ENCODE measurements at regions not wholly inside any gene's neighbourhood (a gene's known extent, or its start where the extent isn't known, plus 50 kb on each side); places are given as distances from the start of the nearest gene placed in this dataset.

- Mint-ChIP-seq H3K4me3 (no peak overlapping the region), H3K4me1 (no peaks in the 10 kb centered on the region), H3K27ac (no peak overlapping the region), H3K27me3 (peaks cover 0 to 6% (median 0%) of the 10 kb centered on the region in 3 donors), H3K9me3 (peaks cover 4 to 17% (median 10%) of the 10 kb centered on the region in 7 donors), H3K36me3 (no peaks in the 10 kb centered on the region)
- no peak for ATAC-seq (ENCODE audit: low read depth in 2 of 2)
- DNase-seq = no peak
These were observed 69.8 kb upstream of the TTC34 start for GRCh38 chr1:2871246-2871815.

GRCh38 chr1:2874207-2874606 is 72.7 kb upstream of the TTC34 start:
- Mint-ChIP-seq H3K4me3 (no peak overlapping the region), H3K27ac (no peak overlapping the region), H3K27me3 (no peaks in the 10 kb centered on the region), H3K36me3 (no peaks in the 10 kb centered on the region), H3K4me1 (no peaks in the 10 kb centered on the region), H3K9me3 (peaks cover 4 to 17% (median 10%) of the 10 kb centered on the region in 7 donors)
- no peak for DNase-seq
- ATAC-seq (ENCODE audit: low read depth in 2 of 2) = no peak

GRCh38 chr1:2874607-2875480 is 73.4 kb upstream of the TTC34 start:
- no peak for ATAC-seq (ENCODE audit: low read depth in 2 of 2)
- Mint-ChIP-seq H3K27ac (no peak overlapping the region), H3K4me1 (no peaks in the 10 kb centered on the region), H3K36me3 (no peaks in the 10 kb centered on the region), H3K27me3 (no peaks in the 10 kb centered on the region), H3K4me3 (no peak overlapping the region), H3K9me3 (peaks cover 4 to 17% (median 10%) of the 10 kb centered on the region in 7 donors)
- DNase-seq = no peak

GRCh38 chr1:2875707-2876561 is 74.4 kb upstream of the TTC34 start:
- H3K4me1 Mint-ChIP-seq = no peaks in the 10 kb centered on the region
- DNase-seq (no peak), ATAC-seq (ENCODE audit: low read depth in 2 of 2) (no peak)
- H3K27ac Mint-ChIP-seq = no peak overlapping the region
- H3K36me3 Mint-ChIP-seq = no peaks in the 10 kb centered on the region
- H3K4me3 Mint-ChIP-seq = no peak overlapping the region
- no peaks in the 10 kb centered on the region for H3K27me3 Mint-ChIP-seq
- peaks cover 4 to 15% (median 8%) of the 10 kb centered on the region in 7 donors for H3K9me3 Mint-ChIP-seq

GRCh38 chr1:2876846-2877245 is 75.4 kb upstream of the TTC34 start:
- no peaks in the 10 kb centered on the region for H3K36me3 Mint-ChIP-seq
- no peak overlapping the region for H3K4me3 Mint-ChIP-seq
- no peak overlapping the region for H3K27ac Mint-ChIP-seq
- H3K4me1 Mint-ChIP-seq = no peaks in the 10 kb centered on the region
- ATAC-seq (ENCODE audit: low read depth in 2 of 2) = no peak
- H3K27me3 Mint-ChIP-seq = no peaks in the 10 kb centered on the region
- no peak for DNase-seq
- H3K9me3 Mint-ChIP-seq = peaks cover 0 to 8% (median 4%) of the 10 kb centered on the region in 7 donors

- Mint-ChIP-seq H3K4me3 (no peak overlapping the region), H3K27me3 (no peaks in the 10 kb centered on the region), H3K4me1 (no peaks in the 10 kb centered on the region), H3K9me3 (peaks cover 0 to 6% (median under 1%) of the 10 kb centered on the region in 7 donors), H3K27ac (peak overlapping the region in 1 of 6 donors; percentile 15), H3K36me3 (no peaks in the 10 kb centered on the region)
- DNase-seq (no peak), ATAC-seq (ENCODE audit: low read depth in 2 of 2) (no peak)
These were observed 75.9 kb upstream of the TTC34 start for GRCh38 chr1:2877391-2877790.

GRCh38 chr1:2878591-2878990 is 77.1 kb upstream of the TTC34 start:
- H3K4me1 Mint-ChIP-seq = no peaks in the 10 kb centered on the region
- H3K27ac Mint-ChIP-seq = no peak overlapping the region
- no peaks in the 10 kb centered on the region for H3K36me3 Mint-ChIP-seq
- H3K4me3 Mint-ChIP-seq = no peak overlapping the region
- H3K9me3 Mint-ChIP-seq = peaks cover 0 to 2% (median 0%) of the 10 kb centered on the region in 7 donors
- H3K27me3 Mint-ChIP-seq = no peaks in the 10 kb centered on the region
- ATAC-seq (ENCODE audit: low read depth in 2 of 2) (no peak), DNase-seq (no peak)

GRCh38 chr1:2879026-2879425 is 77.5 kb upstream of the TTC34 start:
- H3K36me3 Mint-ChIP-seq = no peaks in the 10 kb centered on the region
- no peak for DNase-seq
- H3K27me3 Mint-ChIP-seq = no peaks in the 10 kb centered on the region
- no peaks in the 10 kb centered on the region for H3K9me3 Mint-ChIP-seq
- H3K27ac Mint-ChIP-seq = no peak overlapping the region
- no peak overlapping the region for H3K4me3 Mint-ChIP-seq
- ATAC-seq (ENCODE audit: low read depth in 2 of 2) = no peak
- no peaks in the 10 kb centered on the region for H3K4me1 Mint-ChIP-seq

GRCh38 chr1:2879591-2879990 is 78.1 kb upstream of the TTC34 start:
- DNase-seq = no peak
- Mint-ChIP-seq H3K36me3 (no peaks in the 10 kb centered on the region), H3K4me1 (no peaks in the 10 kb centered on the region), H3K27me3 (no peaks in the 10 kb centered on the region), H3K4me3 (no peak overlapping the region), H3K9me3 (no peaks in the 10 kb centered on the region), H3K27ac (no peak overlapping the region)
- ATAC-seq (ENCODE audit: low read depth in 2 of 2) = no peak

- H3K9me3 Mint-ChIP-seq = no peaks in the 10 kb centered on the region
- ATAC-seq (ENCODE audit: low read depth in 2 of 2) (no peak), DNase-seq (no peak)
- H3K27me3 Mint-ChIP-seq = no peaks in the 10 kb centered on the region
- no peak overlapping the region for H3K27ac Mint-ChIP-seq
- no peaks in the 10 kb centered on the region for H3K36me3 Mint-ChIP-seq
- no peaks in the 10 kb centered on the region for H3K4me1 Mint-ChIP-seq
- no peak overlapping the region for H3K4me3 Mint-ChIP-seq
These were observed 78.6 kb upstream of the TTC34 start for GRCh38 chr1:2880086-2880485.

GRCh38 chr1:2880812-2881295 is 79.4 kb upstream of the TTC34 start:
- H3K27me3 Mint-ChIP-seq = peaks cover 0 to 4% (median 0%) of the 10 kb centered on the region in 3 donors

GRCh38 chr1:2881556-2881955 is 80.1 kb upstream of the TTC34 start:
- Mint-ChIP-seq H3K27ac (no peak overlapping the region), H3K27me3 (peaks cover 0 to 6% (median 0%) of the 10 kb centered on the region in 3 donors), H3K4me1 (no peaks in the 10 kb centered on the region), H3K9me3 (no peaks in the 10 kb centered on the region), H3K36me3 (no peaks in the 10 kb centered on the region), H3K4me3 (no peak overlapping the region)
- DNase-seq = no peak
- no peak for ATAC-seq (ENCODE audit: low read depth in 2 of 2)

More at GRCh38 chr1:2880812-2881295, 79.4 kb upstream of the TTC34 start:
- no peak overlapping the region for H3K4me3 Mint-ChIP-seq
- DNase-seq = no peak
- no peaks in the 10 kb centered on the region for H3K9me3 Mint-ChIP-seq
- no peaks in the 10 kb centered on the region for H3K4me1 Mint-ChIP-seq
- ATAC-seq (ENCODE audit: low read depth in 2 of 2) = no peak
- no peak overlapping the region for H3K27ac Mint-ChIP-seq
- H3K36me3 Mint-ChIP-seq = no peaks in the 10 kb centered on the region

- H3K27ac Mint-ChIP-seq = no peak overlapping the region
- no peaks in the 10 kb centered on the region for H3K9me3 Mint-ChIP-seq
- H3K36me3 Mint-ChIP-seq = no peaks in the 10 kb centered on the region
- DNase-seq (no peak), ATAC-seq (ENCODE audit: low read depth in 2 of 2) (no peak)
- H3K27me3 Mint-ChIP-seq = peaks cover 0 to 17% (median 14%) of the 10 kb centered on the region in 3 donors
- H3K4me3 Mint-ChIP-seq = no peak overlapping the region
- H3K4me1 Mint-ChIP-seq = no peaks in the 10 kb centered on the region
These were observed 81.6 kb upstream of the TTC34 start for GRCh38 chr1:2882966-2883696.
